NCI-H2196 (cell line): ENCODE measurements at regions not wholly inside any gene's neighbourhood (a gene's known extent, or its start where the extent isn't known, plus 50 kb on each side); places are given as distances from the start of the nearest gene placed in this dataset.

Source experiments
- DNase-seq: peaks from one replicate; lab custom pipeline; 2025; ENCODE audit not compliant: unreplicated experiment; lab: John Stamatoyannopoulos, UW

GRCh38 chr5:15027764-15028163 is 156.2 kb upstream of the ANKH start:
- no peak for DNase-seq

- no peak for DNase-seq
Observed at GRCh38 chr5:15026944-15027343, 155.4 kb upstream of the ANKH start.

- no peak for DNase-seq
Observed at GRCh38 chr5:15026011-15026893, 154.7 kb upstream of the ANKH start.

- DNase-seq: no peak
Observed at GRCh38 chr5:15023846-15024245, 152.3 kb upstream of the ANKH start.

- no peak for DNase-seq
Observed at GRCh38 chr5:15023266-15023665, 151.7 kb upstream of the ANKH start.

GRCh38 chr5:15021266-15022046 is 149.9 kb upstream of the ANKH start:
- no peak for DNase-seq

GRCh38 chr5:15020736-15021135 is 149.2 kb upstream of the ANKH start:
- DNase-seq: no peak

GRCh38 chr5:15014809-15015208 is 143.2 kb upstream of the ANKH start:
- DNase-seq: no peak

- DNase-seq: peak; percentile 72
Observed at GRCh38 chr5:15013654-15014463, 142.3 kb upstream of the ANKH start.

GRCh38 chr5:15012061-15012460 is 140.5 kb upstream of the ANKH start:
- DNase-seq: no peak

- no peak for DNase-seq
Observed at GRCh38 chr5:15010936-15011335, 139.4 kb upstream of the ANKH start.

GRCh38 chr5:15009420-15009819 is 137.8 kb upstream of the ANKH start:
- peak; percentile 88 for DNase-seq

- no peak for DNase-seq
Observed at GRCh38 chr5:15008921-15009320, 137.3 kb upstream of the ANKH start.

GRCh38 chr5:15008476-15008875 is 136.9 kb upstream of the ANKH start:
- DNase-seq: peak; percentile 76

GRCh38 chr5:15007646-15008045 is 136.1 kb upstream of the ANKH start:
- no peak for DNase-seq

GRCh38 chr5:15004506-15004905 is 132.9 kb upstream of the ANKH start:
- DNase-seq: peak; percentile 35

GRCh38 chr5:15003511-15003920 is 131.9 kb upstream of the ANKH start:
- DNase-seq: peak; percentile 67

- DNase-seq: no peak
Observed at GRCh38 chr5:15002791-15003190, 131.2 kb upstream of the ANKH start.

- DNase-seq: no peak
Observed at GRCh38 chr5:15002173-15002572, 130.6 kb upstream of the ANKH start.

GRCh38 chr5:15001517-15001916 is 129.9 kb upstream of the ANKH start:
- DNase-seq: no peak

- no peak for DNase-seq
Observed at GRCh38 chr5:14998491-14998890, 126.9 kb upstream of the ANKH start.
